H54 (cell line): ENCODE measurements at regions not wholly inside any gene's neighbourhood (a gene's known extent, or its start where the extent isn't known, plus 50 kb on each side); places are given as distances from the start of the nearest gene placed in this dataset.

Source experiments
- DNase-seq: peaks from one replicate; pipeline ENCODE4 v3.0.0; 2011; ENCODE audit warnings: low spot score, mixed read lengths; ENCODE audit not compliant: insufficient read length
- FAIRE-seq: peaks from 3 replicates; lab custom pipeline; 2011; peaks lifted over from hg19 to GRCh38; lab: Jason Lieb, UNC
- POLR2A ChIP-seq: IDR thresholded peaks from 2 replicates; pipeline ENCODE4 v1.6.1; 2011; ENCODE audit warnings: low read depth, mild to moderate bottlenecking, low read length

DNA sequence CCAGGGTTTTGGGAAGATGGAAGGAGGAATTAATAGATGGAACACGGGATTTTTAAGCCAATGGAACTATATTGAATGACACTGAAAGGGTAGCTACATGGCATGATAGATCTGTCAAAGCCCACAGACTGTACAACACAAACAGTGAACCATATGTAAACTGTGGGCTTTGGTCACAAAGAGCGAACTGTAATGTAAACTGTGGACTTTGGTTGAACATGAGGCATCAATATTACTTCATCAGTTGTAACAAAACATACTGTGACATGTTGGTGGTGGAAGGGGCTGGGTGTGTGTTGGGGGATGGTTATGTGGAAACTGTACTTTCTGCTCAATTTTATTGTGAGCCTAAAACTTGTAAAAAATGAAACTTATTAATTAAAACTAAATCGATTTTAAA is 210.6 kb upstream of the HMGA2 start:
- no peak for TF ChIP-seq POLR2A
- no peak for DNase-seq
- no peak for FAIRE-seq

DNA sequence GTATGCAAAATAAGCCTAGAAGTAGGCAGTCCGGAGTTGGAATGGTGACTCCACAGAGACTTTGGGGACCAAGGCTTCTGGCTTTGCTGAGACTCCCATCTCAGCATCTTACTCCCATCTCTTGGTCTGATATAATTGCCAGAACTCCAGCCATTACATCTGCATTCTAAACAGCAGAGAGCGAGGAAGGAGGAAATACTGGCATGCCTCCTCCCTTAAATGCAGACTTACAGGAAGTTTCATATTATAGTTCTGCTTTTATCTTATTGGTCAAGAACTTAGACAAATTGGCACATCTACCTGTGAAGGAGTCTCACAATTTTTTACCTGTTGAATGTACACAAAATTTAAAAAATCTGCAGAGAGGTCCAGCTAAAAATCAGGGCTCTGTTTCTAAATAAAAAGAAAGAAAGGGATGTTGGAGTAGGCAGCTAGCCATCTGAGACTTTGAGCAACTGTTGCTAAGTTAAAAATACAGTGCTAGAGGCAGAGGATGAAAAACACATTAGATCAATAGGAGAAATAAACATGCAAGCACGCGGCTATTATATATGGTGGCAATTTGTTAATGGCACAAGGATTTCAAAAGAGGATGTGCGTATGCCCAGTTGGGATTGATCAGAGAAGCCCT is 209.9 kb upstream of the HMGA2 start:
- DNase-seq (no peak), FAIRE-seq (no peak)

DNA sequence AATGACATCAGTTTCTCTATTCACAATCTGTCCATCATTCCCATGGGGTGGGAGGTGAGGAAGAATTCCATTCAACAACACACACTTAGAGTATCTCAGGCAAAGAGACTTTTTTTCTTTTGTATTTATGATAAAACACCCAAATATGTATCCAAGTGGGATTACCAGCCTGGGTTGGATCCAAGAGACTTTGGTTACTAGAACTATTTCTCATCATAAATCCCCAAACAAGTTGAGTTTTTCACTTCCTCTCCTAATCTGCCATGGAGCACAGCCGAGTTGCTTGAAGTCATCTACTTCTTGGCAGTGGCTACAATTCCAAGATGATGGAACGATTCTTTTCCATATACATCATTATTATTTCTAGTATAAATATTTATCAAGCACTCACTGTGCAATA is 209.2 kb upstream of the HMGA2 start:
- TF ChIP-seq POLR2A: no peak
- no peak for FAIRE-seq
- no peak for DNase-seq

More for the DNA sequence above, 209.9 kb upstream of the HMGA2 start:
- TF ChIP-seq POLR2A: no peak

DNA sequence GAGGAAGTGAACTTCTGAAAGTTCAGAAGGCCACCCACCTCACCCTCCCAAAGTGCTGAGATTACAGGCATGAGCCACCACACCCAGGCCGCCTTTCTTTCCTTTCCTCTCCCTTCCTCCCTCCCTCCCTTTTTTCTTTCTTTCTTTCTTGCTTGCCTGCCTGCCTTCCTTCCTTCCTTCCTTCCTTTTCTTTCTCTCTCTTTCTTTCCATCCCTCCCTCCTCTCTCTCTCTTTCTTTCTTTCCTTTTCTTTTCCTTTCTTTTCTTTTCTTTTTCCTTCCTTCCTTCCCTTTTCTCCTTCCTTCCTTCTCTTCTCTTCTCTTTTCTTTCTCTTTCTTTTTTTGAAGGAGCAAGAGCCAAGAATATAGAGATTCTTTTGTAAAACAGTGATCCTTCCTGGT is 208.3 kb upstream of the HMGA2 start:
- DNase-seq: no peak
- no peak for FAIRE-seq
- TF ChIP-seq POLR2A: no peak

DNA sequence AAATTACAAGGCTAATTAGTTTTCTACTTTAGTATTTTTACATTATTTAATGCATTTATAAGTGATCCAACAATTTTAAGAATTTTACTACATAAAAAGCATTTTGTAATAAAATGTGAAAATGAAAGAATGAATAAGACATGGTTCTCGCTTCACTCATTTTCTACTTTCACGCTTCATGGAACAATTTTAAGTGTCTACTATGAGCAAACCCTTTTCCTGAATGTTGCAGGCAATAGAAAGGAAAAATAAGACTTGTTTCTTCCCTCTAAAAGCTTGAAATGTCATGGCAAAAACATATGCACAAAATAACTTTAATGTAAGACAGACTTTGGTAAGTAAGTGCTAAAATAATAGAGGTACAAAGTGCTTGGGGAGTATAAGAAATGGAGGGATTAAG is 205.7 kb upstream of the HMGA2 start:
- no peak for FAIRE-seq
- no peak for TF ChIP-seq POLR2A
- DNase-seq: no peak

DNA sequence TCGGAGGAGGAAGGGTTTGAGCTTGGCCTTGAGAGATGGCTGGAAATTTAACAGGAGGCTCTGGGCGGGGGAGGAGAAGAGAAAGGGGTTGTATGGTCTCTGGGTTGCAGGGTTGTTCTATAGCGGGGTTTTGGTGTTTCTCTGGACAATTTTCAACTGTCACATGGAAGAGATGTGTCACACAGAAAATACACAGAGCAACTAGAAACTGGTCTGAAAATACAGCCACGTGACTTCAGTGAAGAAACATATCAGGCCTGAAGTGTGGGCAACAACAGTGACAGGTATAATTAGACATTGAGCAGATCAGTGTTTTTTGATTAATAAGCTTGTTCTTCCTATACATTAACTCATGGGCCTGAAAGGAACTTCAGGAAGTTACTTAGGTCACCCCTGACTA is 205.3 kb upstream of the HMGA2 start:
- TF ChIP-seq POLR2A: no peak
- DNase-seq: no peak
- no peak for FAIRE-seq

DNA sequence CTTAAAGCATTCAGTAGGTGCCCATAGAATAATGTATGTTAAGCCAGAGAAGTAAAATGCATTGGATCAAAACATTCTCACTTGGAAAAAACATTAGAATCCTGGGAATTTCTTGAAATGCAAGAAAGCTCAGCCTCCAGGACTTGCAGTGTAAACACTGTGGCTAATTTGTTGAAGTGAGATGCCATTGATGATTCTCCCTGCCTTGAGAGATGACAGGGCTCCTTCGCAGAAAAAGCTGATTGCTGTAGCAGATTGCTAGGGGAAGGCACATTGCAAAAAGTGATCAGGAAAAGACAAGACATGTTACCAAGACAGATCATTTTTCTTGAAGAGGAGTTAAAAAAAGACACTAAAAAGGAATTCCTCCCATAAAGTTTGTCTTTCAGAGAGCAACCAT is 204.2 kb upstream of the HMGA2 start:
- peak; percentile 27 for FAIRE-seq
- TF ChIP-seq POLR2A: no peak
- no peak for DNase-seq

DNA sequence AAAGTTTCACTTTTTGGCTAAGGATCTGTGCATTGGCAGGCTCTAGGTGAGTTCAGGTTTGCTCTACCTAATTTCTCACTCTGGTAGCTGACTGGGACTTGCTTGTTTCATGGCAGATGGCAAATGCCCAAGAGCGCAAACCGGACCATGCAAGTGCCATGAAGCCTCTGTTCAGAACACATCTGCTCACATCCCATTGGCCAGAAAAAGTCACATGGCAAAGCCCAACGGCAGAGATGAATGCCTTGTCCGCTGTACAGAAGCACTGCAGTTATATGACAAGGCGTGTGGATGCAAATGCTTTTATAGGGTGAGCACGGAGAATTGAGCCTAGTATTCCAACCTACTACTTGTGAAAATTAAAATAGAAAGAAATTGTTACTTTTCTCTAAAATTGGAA is 202.2 kb upstream of the HMGA2 start:
- FAIRE-seq: no peak
- TF ChIP-seq POLR2A: no peak
- DNase-seq: no peak

DNA sequence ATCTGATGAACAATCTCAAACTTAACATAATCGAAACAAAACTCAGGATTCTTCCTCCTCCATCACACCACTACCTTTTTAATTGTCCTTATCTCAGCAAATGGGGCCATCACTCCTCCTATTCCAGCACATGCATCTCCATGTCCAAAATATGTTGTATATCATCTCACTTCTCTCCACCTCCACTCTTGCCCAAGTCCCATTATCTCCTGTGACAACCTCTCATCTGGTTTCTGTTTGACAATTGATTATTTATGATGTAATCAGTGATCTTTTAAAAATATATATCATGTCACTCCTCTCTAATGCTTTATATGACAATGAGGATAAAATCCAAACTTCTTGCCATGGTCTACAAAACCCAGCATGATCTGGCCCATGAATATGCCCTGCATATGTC is 200.8 kb upstream of the HMGA2 start:
- no peak for FAIRE-seq
- no peak for TF ChIP-seq POLR2A

DNA sequence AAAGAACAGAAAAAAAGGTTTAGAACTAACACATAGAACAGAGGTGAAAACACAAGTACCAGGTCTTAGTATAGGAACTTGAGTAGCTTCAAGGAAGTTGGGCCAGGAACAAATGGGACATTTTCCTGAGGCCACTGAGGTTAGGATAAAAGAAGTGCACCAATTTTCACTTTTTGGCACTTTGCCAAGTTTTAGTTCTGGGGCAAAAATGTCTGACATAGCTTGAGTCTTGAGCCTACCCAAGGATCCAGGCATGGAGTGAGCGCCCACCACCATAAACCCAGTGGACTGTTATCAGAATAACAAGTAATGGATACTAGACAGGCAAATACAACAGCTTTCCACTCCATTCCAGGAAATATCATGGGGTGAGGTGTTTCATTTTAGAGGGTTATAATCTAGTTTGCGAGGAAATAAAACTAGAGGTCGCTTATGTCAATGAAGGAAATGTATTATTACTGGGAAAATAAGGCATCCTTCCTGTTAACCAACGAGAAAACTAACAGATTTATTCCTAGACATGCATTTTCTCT is 199.7 kb upstream of the HMGA2 start:
- no peak for DNase-seq
- FAIRE-seq: no peak
- TF ChIP-seq POLR2A: no peak

More for the DNA sequence above, 200.8 kb upstream of the HMGA2 start:
- no peak for DNase-seq

DNA sequence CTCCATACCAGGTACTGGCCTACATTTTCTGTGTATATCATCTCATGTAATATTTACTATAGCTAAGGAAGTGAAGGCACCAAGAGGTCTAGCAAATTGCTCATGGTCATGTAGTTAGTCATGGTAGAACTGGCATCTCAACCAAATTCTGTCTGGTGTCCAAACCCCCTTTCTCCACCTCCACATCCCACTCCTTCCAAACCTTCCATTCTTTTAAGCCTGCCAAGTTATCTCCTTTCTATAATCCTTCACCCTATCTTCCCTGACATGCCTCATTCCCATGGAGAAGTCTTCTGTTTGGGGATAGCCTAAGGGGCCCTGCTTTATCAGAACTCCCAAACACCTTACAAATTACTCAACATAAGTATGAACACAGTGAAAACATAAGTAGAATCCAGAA is 196.2 kb upstream of the HMGA2 start:
- no peak for FAIRE-seq
- DNase-seq: no peak
- TF ChIP-seq POLR2A: no peak

DNA sequence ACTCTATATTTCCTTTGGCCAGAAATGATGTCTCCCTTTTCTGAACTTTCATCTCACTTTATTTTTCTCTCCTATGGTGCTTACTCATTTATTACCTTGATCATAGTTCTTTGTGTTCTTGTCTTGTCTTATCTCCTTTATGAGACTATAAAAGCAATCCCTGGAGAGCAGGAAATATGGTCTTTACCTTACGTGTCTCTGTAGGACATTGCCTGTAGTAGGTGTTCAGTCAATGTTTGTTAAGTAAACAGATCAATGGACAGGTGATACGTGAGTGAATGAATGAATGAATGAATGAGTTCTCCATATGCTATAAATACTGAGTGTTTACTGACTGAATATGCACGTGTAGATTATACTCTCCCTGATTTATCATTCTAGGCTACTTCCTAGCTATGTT is 193.7 kb upstream of the HMGA2 start:
- no peak for TF ChIP-seq POLR2A
- FAIRE-seq (no peak), DNase-seq (no peak)

DNA sequence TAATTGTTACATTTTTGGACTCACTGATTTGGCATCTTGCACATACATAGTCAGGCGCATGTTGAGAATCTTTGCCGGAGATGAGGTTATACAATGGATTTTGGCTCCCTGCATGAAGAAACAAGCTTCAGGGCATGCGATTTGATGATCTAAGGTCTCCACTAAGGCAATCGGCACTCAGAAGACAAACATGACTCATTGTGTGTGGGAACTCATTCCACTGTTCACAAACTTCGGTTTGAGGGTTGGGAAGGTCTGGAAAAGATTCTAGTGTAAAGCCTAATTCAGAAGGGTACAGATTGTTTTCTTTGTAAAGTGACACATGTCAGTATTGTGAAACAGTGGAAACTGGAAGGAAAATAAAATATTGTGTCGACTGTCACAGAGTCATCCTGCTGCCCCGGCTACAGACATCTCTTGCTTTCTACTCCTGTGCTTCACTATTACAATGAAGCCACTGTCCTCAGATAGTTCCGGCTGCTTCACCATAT is 192.6 kb upstream of the HMGA2 start:
- FAIRE-seq: peak; percentile 99
- peak; percentile 24 for DNase-seq
- TF ChIP-seq POLR2A: no peak

DNA sequence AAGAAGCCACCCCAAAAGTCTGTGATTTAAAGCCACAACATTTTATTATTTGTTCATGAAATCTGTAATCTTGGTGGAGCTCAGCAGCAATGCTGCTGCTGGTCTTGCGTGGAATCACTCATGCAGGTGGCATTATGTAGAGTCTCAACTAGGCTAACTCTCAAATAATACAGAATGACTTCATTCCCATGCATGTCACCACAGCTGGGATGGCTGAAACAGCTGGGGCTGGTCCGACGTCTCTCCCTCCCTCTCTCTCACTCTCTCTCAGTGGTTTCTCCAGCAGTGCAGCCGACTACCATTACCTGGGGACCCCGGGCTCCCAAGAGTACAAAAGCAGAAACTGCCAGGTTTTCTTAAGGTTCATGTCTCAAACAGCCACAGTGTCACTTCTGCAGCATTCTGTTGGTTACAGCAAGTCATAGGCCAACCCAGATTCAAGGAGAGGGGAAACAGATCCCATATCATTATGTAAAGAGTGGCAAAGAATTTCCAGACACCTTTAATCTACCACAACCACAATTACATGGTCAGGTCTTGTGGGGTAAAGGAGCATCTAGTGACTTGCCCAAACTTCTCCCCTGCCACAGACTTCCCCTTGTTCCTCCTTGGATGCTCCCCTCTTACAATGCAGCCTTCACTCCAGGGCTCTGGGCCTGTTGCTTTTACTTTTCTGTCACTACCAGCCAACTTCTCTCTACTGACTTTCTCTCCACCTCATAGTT is 192.0 kb upstream of the HMGA2 start:
- DNase-seq: no peak
- FAIRE-seq: peak; percentile 61
- no peak for TF ChIP-seq POLR2A

DNA sequence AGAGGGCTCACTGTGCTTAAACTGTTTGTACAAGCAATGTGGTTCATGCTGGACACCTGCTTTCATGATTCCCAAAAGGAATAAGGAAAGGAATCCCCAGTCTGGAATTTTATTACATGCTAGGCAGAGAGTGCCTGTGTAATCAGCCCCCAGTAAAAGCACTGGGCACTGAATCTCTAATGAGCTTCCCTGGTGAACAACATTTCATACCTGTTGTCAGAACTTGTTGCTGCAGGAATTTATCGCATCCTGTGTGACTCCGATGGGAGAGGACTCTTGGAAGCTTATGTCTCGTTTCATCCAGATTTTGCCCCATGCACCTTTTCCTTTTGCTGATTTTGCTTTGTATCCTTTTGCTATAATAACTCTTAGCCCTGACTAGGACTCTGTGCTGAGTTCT is 190.2 kb upstream of the HMGA2 start:
- TF ChIP-seq POLR2A: no peak
- DNase-seq (no peak), FAIRE-seq (no peak)
